DND-41 (cell line): ENCODE measurements at regions not wholly inside any gene's neighbourhood (a gene's known extent, or its start where the extent isn't known, plus 50 kb on each side); places are given as distances from the start of the nearest gene placed in this dataset.

ENCODE experiments used
- EZH2 ChIP-seq: IDR thresholded peaks from 3 replicates; pipeline ENCODE4 v1.6.1; 2012; ENCODE audit warnings: borderline replicate concordance, low read depth, mild to moderate bottlenecking, moderate library complexity, low read length, inconsistent platforms; ENCODE audit not compliant: severe bottlenecking
- TF ChIP-seq, protein P1 (sequence below): IDR thresholded peaks from 2 replicates; pipeline ENCODE4 v1.5.1; 2012; ENCODE audit warnings: borderline replicate concordance, low read length, moderate library complexity, mild to moderate bottlenecking; ENCODE audit not compliant: poor library complexity, severe bottlenecking; ENCODE audit errors: extremely low read depth

DNA sequence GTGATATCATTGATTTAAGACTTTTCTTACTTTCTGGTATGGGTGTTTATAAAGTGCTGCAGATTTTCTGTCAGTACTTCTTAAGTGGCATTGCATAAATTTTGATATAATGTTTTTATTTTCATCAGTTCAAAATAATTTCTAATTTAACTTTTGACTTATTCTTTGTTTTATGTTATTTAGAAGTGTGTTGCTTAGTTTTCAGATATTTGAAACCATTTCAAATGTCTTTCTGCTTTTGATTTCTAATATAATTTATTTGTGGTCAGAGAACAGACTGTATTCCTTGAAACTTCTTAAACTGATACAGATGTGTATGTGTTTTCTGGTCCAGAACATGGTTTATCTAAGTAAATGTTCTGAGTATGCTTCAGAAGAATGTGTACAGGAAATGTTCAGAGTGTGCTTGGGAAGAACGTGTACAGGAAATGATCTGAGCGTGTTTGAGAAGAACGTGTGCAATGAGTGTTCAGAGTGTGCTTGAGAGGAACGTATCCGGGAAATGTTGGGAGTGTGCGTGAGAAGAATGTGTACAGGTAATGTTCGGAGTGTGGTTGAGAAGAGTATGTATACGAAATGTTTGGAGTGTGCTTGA, 265.7 kb upstream of the HS6ST1 start:
- TF ChIP-seq, protein P1, sequence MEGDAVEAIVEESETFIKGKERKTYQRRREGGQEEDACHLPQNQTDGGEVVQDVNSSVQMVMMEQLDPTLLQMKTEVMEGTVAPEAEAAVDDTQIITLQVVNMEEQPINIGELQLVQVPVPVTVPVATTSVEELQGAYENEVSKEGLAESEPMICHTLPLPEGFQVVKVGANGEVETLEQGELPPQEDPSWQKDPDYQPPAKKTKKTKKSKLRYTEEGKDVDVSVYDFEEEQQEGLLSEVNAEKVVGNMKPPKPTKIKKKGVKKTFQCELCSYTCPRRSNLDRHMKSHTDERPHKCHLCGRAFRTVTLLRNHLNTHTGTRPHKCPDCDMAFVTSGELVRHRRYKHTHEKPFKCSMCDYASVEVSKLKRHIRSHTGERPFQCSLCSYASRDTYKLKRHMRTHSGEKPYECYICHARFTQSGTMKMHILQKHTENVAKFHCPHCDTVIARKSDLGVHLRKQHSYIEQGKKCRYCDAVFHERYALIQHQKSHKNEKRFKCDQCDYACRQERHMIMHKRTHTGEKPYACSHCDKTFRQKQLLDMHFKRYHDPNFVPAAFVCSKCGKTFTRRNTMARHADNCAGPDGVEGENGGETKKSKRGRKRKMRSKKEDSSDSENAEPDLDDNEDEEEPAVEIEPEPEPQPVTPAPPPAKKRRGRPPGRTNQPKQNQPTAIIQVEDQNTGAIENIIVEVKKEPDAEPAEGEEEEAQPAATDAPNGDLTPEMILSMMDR, result no peak
- no peak for TF ChIP-seq EZH2
